Fibroblast of lung (primary cell): ENCODE measurements at regions not wholly inside any gene's neighbourhood (a gene's known extent, or its start where the extent isn't known, plus 50 kb on each side); places are given as distances from the start of the nearest gene placed in this dataset.

Source experiments
- CTCF ChIP-seq, 2 donors: IDR thresholded peaks in 1 of 2; conservative IDR thresholded peaks in 1 of 2; 1 replicate in 1 of 2; 2 replicates in 1 of 2; pipeline ENCODE4 v1.5.1; 2011 to 2012; ENCODE audit warnings: low read length in 2 of 2, control low read depth in 1 of 2, inconsistent platforms in 1 of 2, low read depth in 1 of 2, mild to moderate bottlenecking in 1 of 2
- EZH2 ChIP-seq: IDR thresholded peaks from 2 replicates; pipeline ENCODE4 v1.5.1; 2012; ENCODE audit warnings: low read length, control low read depth, mild to moderate bottlenecking; ENCODE audit errors: missing control alignments

- TF ChIP-seq CTCF (conservative IDR thresholded peaks at IDR 0.05 in 1 of 2, IDR thresholded peaks at IDR 0.05 in 1 of 2; ENCODE audit: low read depth in 1 of 2, low read length in 2 of 2) (no peak), EZH2 (no peak)
Measured at GRCh38 chr5:91266184-91266705, 116.9 kb downstream of the ARRDC3 start.
